Mesothelial cell of epicardium (in vitro differentiated cells): ENCODE measurements at regions not wholly inside any gene's neighbourhood (a gene's known extent, or its start where the extent isn't known, plus 50 kb on each side); places are given as distances from the start of the nearest gene placed in this dataset.

ENCODE experiments used
- DNase-seq, 2 experiments: peaks; one replicate each; pipeline ENCODE4 v3.0.0; 2021; ENCODE audit warnings: low spot score in 2 of 2; ENCODE audit not compliant: unreplicated experiment in 2 of 2
- H3K27ac Mint-ChIP-seq: 2 replicates; pipeline ENCODE4 v1.8.0; 2021; ENCODE audit warnings: mixed read lengths
- H3K27me3 Mint-ChIP-seq: 2 replicates; pipeline ENCODE4 v1.8.0; 2021; ENCODE audit warnings: low read depth, mixed read lengths
- H3K36me3 Mint-ChIP-seq: 2 replicates; pipeline ENCODE4 v1.8.0; 2021; ENCODE audit warnings: mixed read lengths
- H3K4me1 Mint-ChIP-seq: 2 replicates; pipeline ENCODE4 v1.8.0; 2021; ENCODE audit warnings: mixed read lengths
- H3K4me3 Mint-ChIP-seq: 2 replicates; pipeline ENCODE4 v1.8.0; 2021; ENCODE audit warnings: mild to moderate bottlenecking, moderate library complexity, mixed read lengths
- H3K9me3 Mint-ChIP-seq: 2 replicates; pipeline ENCODE4 v1.8.0; 2021; ENCODE audit warnings: mixed read lengths
- CTCF ChIP-seq: fragments of 200-600 bp; sonication (generic); IDR thresholded peaks from one replicate; pipeline ENCODE4 v1.5.0; 2021; ENCODE audit warnings: antibody characterized with exemption; ENCODE audit not compliant: unreplicated experiment

DNA sequence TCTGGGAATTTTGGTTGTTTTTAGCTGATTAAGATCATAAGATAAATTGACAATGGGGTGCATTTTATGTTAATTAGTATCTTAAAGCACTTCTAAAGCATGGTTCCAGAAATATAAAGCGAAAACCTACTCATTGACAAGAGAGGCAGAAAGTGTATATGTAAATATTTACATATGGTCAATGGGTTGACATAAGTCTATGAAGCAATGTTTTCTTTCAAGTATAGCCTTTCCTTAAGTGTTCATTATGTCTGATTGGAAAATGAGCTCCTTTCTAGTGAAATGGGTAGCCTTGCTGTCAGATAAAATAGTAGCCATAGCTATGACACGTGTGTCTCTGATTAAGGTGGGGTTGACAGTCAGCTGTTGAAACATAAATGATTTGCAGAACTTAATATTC is 365.2 kb upstream of the AGTR1 start:
- no peak for TF ChIP-seq CTCF
- H3K4me1 Mint-ChIP-seq: peaks cover 8% of the 10 kb centered on the region
- no peak overlapping the region for H3K4me3 Mint-ChIP-seq
- no peak overlapping the region for H3K27ac Mint-ChIP-seq
- no peaks in the 10 kb centered on the region for H3K27me3 Mint-ChIP-seq
- no peak for DNase-seq
- peaks cover 2% of the 10 kb centered on the region for H3K9me3 Mint-ChIP-seq
- no peaks in the 10 kb centered on the region for H3K36me3 Mint-ChIP-seq

DNA sequence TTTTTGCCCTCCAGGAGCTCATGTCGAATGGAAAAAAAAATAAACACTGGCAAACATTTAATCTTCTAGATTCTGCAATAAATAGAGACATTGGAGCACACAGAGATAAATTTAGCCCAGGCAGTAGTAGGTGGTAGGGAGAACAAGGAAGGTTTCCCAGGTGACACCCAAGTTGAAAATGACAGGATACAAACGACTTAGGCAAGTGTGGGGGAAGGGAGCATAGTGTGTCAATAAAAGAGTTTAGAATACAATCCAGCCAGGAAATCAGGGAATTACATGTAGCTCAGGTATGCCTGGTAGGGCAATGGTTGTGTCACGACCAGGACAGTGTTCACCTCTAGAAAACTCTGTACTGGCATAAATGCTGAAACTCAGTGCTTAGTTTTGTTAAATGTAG is 364.6 kb upstream of the AGTR1 start:
- H3K36me3 Mint-ChIP-seq: no peaks in the 10 kb centered on the region
- no peak overlapping the region for H3K4me3 Mint-ChIP-seq
- no peak overlapping the region for H3K27ac Mint-ChIP-seq
- DNase-seq: no peak
- H3K27me3 Mint-ChIP-seq: no peaks in the 10 kb centered on the region
- H3K4me1 Mint-ChIP-seq: peaks cover 8% of the 10 kb centered on the region
- H3K9me3 Mint-ChIP-seq: peaks cover 6% of the 10 kb centered on the region
- no peak for TF ChIP-seq CTCF

DNA sequence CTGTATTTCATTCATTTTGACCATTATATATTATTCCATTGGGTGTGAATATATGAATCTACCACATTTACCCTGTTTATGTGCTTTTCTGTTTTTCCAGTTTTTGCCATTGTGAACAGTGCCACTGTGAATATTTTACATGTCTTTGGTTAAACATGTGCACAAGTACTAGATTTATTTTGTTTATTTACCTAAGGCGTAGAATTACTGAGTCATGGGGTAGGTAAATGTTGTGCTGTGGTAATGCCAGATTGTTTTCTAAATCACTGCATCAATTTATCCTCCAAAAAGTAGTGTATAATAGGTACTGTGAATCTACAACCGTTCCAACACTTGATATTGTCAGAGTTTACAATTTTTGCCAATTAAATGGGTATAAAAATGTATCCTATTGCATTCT is 362.1 kb upstream of the AGTR1 start:
- DNase-seq: no peak
- no peak for TF ChIP-seq CTCF
- H3K4me3 Mint-ChIP-seq: no peak overlapping the region
- peaks cover 1% of the 10 kb centered on the region for H3K4me1 Mint-ChIP-seq
- no peak overlapping the region for H3K27ac Mint-ChIP-seq
- peaks cover 17% of the 10 kb centered on the region for H3K9me3 Mint-ChIP-seq
- H3K27me3 Mint-ChIP-seq: no peaks in the 10 kb centered on the region
- no peaks in the 10 kb centered on the region for H3K36me3 Mint-ChIP-seq

DNA sequence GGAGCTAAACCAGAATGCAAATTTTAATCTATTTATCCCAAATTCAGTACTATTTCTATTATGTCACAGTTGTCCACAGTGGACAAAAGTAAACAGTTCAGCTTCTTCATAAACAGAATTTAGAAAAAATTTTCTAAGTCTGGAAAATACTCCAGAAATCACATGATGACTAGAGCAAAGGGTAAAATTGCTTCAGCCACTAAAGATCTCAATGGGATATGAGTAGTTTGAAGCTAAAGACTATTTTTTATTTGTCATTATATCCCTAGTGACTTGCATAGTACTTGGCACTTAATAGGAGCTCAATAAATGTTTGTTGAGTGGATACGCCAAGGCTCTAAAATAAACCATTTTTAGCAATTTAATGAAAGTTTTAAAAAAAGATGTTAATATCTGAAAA is 354.3 kb upstream of the AGTR1 start:
- Mint-ChIP-seq H3K4me1 (no peaks in the 10 kb centered on the region), H3K36me3 (no peaks in the 10 kb centered on the region), H3K9me3 (peaks cover 21% of the 10 kb centered on the region), H3K4me3 (no peak overlapping the region), H3K27ac (no peak overlapping the region), H3K27me3 (peaks cover under 1% of the 10 kb centered on the region)
- no peak for DNase-seq
- no peak for TF ChIP-seq CTCF

- Mint-ChIP-seq H3K9me3 (peaks cover 17% of the 10 kb centered on the region), H3K4me1 (no peaks in the 10 kb centered on the region), H3K36me3 (no peaks in the 10 kb centered on the region), H3K27me3 (peaks cover 3% of the 10 kb centered on the region), H3K27ac (no peak overlapping the region), H3K4me3 (no peak overlapping the region)
- DNase-seq: no peak
- TF ChIP-seq CTCF: no peak
Measured at GRCh38 chr3:148344521-148344920, 353.2 kb upstream of the AGTR1 start.

DNA sequence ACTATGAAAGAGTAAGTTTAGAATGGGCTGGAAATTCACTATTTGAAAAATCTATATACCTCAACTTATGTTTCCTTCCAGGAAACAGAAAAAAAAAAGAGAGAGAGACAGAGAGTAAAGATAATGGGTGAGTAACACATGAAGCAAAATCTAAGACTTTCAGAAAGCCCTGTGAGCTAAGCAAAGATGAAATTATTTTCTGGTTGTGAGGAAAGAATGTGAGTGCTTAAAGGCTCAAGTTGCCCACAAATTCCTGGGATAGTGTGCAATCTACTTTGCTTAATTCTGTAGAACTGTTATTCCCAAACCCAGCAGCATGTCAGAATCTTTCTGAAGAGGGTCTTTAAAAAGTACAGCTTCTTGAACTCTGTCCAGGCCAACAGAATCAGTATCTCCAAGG is 337.7 kb upstream of the AGTR1 start:
- H3K9me3 Mint-ChIP-seq: no peaks in the 10 kb centered on the region
- peaks cover 17% of the 10 kb centered on the region for H3K27me3 Mint-ChIP-seq
- H3K27ac Mint-ChIP-seq: no peak overlapping the region
- DNase-seq: no peak
- H3K4me1 Mint-ChIP-seq: no peaks in the 10 kb centered on the region
- H3K4me3 Mint-ChIP-seq: no peak overlapping the region
- no peak for TF ChIP-seq CTCF
- no peaks in the 10 kb centered on the region for H3K36me3 Mint-ChIP-seq
